ENCODE measurements at regions not wholly inside any gene's neighbourhood (a gene's known extent, or its start where the extent isn't known, plus 50 kb on each side); places are given as distances from the start of the nearest gene placed in this dataset.

DNA sequence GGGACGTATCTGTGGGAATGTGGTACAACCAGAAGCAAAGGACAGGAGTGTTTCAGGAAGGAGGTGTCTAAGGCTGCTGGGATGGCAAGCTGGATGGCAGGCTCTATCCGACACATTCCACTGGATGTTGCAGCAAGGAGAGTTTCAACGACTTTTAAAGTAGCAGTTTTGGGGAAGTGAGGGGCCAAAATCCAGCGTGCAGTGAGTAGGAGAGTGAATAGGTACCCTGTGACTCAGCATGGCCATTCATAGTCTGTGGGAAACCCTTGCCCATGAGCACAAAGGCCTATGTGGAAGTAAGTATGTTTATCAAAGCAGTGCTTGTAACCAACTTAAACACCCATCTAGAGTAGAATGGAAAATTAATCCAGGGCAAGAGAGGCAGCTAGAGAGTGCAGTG is 664.7 kb downstream of the ACTL7B start:
- no peak overlapping the region for H3K4me3 ChIP-seq (replicated peaks; ENCODE audit: low read depth, low read length)
- TF ChIP-seq, protein P1, sequence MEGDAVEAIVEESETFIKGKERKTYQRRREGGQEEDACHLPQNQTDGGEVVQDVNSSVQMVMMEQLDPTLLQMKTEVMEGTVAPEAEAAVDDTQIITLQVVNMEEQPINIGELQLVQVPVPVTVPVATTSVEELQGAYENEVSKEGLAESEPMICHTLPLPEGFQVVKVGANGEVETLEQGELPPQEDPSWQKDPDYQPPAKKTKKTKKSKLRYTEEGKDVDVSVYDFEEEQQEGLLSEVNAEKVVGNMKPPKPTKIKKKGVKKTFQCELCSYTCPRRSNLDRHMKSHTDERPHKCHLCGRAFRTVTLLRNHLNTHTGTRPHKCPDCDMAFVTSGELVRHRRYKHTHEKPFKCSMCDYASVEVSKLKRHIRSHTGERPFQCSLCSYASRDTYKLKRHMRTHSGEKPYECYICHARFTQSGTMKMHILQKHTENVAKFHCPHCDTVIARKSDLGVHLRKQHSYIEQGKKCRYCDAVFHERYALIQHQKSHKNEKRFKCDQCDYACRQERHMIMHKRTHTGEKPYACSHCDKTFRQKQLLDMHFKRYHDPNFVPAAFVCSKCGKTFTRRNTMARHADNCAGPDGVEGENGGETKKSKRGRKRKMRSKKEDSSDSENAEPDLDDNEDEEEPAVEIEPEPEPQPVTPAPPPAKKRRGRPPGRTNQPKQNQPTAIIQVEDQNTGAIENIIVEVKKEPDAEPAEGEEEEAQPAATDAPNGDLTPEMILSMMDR (IDR thresholded peaks at IDR 0.05; ENCODE audit: low read depth, low read length, missing control alignments), result no peak
- DNase-seq (ENCODE audit: extremely low read depth, low read depth), result no peak

DNA sequence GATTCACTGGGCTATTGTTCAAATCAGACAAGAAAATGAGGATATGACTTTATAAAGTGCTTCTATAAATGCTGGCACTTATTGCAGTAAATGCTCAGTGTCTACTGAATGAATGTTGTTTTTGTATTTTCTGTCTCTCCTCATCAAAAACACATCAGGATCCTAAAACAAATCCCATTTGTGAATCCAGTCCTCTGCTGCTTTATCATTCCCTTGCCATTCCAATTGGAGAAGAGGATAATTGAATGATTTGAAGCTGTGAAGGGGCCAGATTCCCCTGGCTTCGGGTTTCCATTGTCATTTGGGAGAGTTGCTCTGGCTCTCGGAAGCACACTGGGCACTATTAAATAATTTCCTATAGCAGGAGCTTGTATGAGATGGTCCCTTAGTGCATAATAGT is 666.8 kb downstream of the ACTL7B start:
- no peak for DNase-seq (ENCODE audit: extremely low read depth, low read depth)
- TF ChIP-seq, protein P1 (IDR thresholded peaks at IDR 0.05; ENCODE audit: low read depth, low read length, missing control alignments), result no peak
- no peak overlapping the region for H3K4me3 ChIP-seq (replicated peaks; ENCODE audit: low read depth, low read length)

DNA sequence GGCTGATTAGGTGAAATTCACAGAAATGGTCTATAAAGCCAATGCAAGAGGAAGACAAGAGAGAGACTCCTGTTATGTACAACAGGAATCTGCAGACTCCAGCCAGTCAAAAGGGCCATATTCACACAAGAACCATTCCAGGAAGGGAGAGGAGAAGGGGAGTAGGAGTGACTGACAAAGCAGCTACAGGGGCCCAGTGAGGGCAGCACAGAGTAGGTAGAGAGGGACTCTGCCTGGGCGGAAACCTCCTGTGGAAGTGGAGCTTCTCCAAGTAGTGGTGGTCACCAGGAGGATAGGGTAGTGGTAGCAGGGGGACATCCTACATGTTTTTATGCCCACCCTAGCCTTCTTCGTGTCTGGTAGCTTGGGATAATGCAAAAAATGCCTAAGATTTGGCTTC is 667.3 kb downstream of the ACTL7B start:
- no peak for DNase-seq (ENCODE audit: extremely low read depth, low read depth)
- TF ChIP-seq, protein P1 (IDR thresholded peaks at IDR 0.05; ENCODE audit: low read depth, low read length, missing control alignments), result no peak
- no peak overlapping the region for H3K4me3 ChIP-seq (replicated peaks; ENCODE audit: low read depth, low read length)

DNA sequence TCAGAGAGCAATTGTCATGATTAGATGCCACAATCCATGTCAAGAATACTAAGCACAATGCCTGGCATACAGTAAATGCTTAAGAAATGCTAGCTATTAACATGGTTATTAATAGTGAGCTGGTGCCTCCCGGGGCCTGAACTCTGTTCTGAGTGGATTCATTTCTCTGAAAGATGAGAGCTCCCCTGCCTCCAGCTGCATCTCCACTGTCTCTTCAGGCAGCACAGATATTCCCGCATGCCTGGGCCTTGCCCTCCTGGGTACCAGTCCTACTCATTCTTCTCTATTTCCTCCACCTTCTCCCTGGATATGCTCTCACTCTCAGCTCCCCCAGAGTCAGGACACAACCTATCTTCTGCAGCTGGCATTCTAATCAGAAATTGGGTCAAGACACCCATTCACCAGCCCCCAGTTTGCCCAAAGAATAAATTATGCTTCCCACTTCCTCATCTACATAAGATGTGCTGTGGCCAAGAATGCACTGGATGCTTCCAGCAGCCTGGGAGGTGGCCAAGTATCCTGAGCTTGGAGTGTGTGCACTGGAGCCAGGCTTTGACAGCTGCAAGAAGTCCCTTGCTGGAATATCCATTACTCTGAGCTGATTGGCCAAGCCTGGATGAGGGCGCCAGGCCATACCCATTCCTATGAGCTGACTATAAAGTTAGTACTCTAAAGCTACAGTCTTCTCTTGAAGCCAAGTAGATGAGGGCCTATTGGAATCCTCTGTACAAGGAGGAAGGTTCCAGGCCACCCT is 669.0 kb downstream of the ACTL7B start:
- DNase-seq (ENCODE audit: extremely low read depth, low read depth), result no peak
- H3K4me3 ChIP-seq (replicated peaks; ENCODE audit: low read depth, low read length), result no peak overlapping the region
- TF ChIP-seq, protein P1 (IDR thresholded peaks at IDR 0.05; ENCODE audit: low read depth, low read length, missing control alignments), result no peak

DNA sequence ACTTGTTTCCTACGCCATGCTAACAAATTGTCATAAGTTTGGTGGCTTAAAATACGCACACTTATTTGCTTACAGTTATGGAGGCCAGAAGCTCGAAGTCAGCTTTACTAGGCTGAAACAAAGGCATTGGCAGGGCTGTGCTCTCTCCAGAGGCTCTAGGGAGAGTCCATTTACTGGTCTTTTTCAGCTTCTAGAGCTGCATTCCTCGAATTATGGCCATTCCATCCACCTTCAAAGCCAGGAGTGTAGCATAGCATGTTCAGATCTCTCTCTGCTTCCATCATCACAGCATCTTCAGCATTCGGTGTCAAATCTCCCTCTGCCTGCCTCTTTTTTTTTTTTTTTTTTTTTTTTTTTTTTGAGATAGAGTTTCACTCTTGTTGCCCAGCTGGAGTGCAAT is 670.2 kb downstream of the ACTL7B start:
- TF ChIP-seq, protein P1 (IDR thresholded peaks at IDR 0.05; ENCODE audit: low read depth, low read length, missing control alignments), result no peak
- DNase-seq (ENCODE audit: extremely low read depth, low read depth), result no peak
- H3K4me3 ChIP-seq (replicated peaks; ENCODE audit: low read depth, low read length), result no peak overlapping the region

DNA sequence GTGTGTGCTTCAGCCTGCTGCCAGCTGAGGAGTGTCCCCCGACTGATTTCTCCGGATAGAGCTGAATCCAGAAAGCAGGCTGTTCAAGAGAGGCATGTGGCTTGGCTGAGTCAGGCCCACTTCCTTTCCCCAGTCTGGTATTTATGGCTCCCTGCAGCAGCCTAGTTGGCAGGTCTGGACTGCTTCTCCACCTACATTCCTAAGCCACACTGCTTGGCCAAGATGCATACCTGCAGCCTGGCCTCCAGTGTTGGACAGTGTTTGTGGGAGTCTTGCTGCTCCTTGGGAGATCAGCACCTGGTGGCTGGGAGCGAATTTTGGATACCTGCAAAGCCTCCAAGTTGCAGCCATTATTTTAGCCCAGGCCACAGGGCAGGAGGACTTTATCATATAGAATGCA is 670.8 kb downstream of the ACTL7B start:
- TF ChIP-seq, protein P1 (IDR thresholded peaks at IDR 0.05; ENCODE audit: low read depth, low read length, missing control alignments), result no peak
- DNase-seq (ENCODE audit: extremely low read depth, low read depth), result no peak

DNA sequence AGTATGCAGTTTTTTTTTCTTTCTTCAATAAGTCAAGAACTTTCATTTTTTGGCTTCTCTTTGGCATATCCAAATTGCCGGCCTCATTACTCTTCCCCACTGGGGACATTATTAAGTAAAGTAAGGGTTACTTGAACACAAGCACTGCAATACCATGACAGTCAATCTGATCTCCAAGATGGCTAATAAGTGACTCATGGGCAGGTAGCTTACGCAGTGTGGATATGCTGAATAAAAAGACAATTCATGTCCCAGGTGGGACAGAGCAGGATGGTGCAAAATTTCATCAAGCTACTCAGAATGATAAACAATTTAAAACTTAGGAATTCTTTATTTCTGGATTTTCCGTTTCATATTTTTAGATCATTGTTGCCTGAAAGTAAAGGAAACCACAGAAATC is 671.8 kb downstream of the ACTL7B start:
- no peak overlapping the region for H3K4me3 ChIP-seq (replicated peaks; ENCODE audit: low read depth, low read length)
- DNase-seq (ENCODE audit: extremely low read depth, low read depth), result no peak
- TF ChIP-seq, protein P1 (IDR thresholded peaks at IDR 0.05; ENCODE audit: low read depth, low read length, missing control alignments), result no peak

More for the DNA sequence above, 670.8 kb downstream of the ACTL7B start:
- H3K4me3 ChIP-seq (replicated peaks; ENCODE audit: low read depth, low read length), result no peak overlapping the region

Measured in HFF-Myc (cell line).